Endothelial cell of umbilical vein (primary cell): ENCODE measurements at regions not wholly inside any gene's neighbourhood (a gene's known extent, or its start where the extent isn't known, plus 50 kb on each side); places are given as distances from the start of the nearest gene placed in this dataset.

Source experiments
- BruUV-seq: library from RNA; stranded (reverse); fragments of 400-500 nt; replicated peaks from 2 replicates; lab custom pipeline; 2021; lab: Mats Ljungman, UMichigan
- CTCF ChIA-PET: fragments of 300-600, 350-600 bp; sonication (Branson Sonifier 250); formaldehyde crosslinking; loops from one replicate; lab custom pipeline; 2021; ENCODE audit warnings: antibody characterized with exemption, inconsistent platforms; lab: Charles Lee
- POLR2A ChIA-PET: fragments of 300-600, 350-600 bp; sonication (Branson Sonifier 250); formaldehyde crosslinking; loops from one replicate; lab custom pipeline; 2021; ENCODE audit warnings: antibody characterized with exemption, inconsistent platforms; lab: Charles Lee
- DNase-seq: peaks from one replicate; pipeline ENCODE4 v3.0.0-alpha.2; 2011; ENCODE audit warnings: low read depth, low spot score
- FAIRE-seq: peaks from 2 replicates; lab custom pipeline; 2011; peaks lifted over from hg19 to GRCh38; lab: Jason Lieb, UNC
- H2AFZ ChIP-seq: 2 replicates; pipeline ENCODE4 v1.6.0; 2012; ENCODE audit warnings: low read depth, low read length, control low read depth, inconsistent platforms
- H3K27ac ChIP-seq: 2 replicates; pipeline ENCODE4 v1.5.1; 2011; ENCODE audit warnings: low read depth, mild to moderate bottlenecking, control low read depth, low read length, moderate library complexity; ENCODE audit not compliant: insufficient read depth
- H3K27me3 ChIP-seq, 2 experiments: 2 replicates each; pipeline versions ENCODE4 v1.6.0 to v1.6.1; 2011; ENCODE audit warnings: low read length in 2 of 2, mixed read lengths in 1 of 2; ENCODE audit not compliant: control insufficient read depth in 2 of 2, insufficient read depth in 2 of 2
- H3K36me3 ChIP-seq, 2 experiments: 2 replicates in 1 of 2; 3 replicates in 1 of 2; pipeline ENCODE4 v1.5.1; 2011; ENCODE audit warnings: low read length in 2 of 2, mild to moderate bottlenecking in 1 of 2, moderate library complexity in 1 of 2; ENCODE audit not compliant: control insufficient read depth in 2 of 2, insufficient read depth in 2 of 2; ENCODE audit errors: extremely low read depth in 1 of 2
- H3K4me1 ChIP-seq: 3 replicates; pipeline ENCODE4 v1.5.1; 2011; ENCODE audit warnings: mild to moderate bottlenecking, low read length; ENCODE audit not compliant: control insufficient read depth, insufficient read depth; ENCODE audit errors: extremely low read depth
- H3K4me2 ChIP-seq: 2 replicates; pipeline ENCODE4 v1.6.1; 2011; ENCODE audit warnings: low read length, control low read depth, mixed read lengths; ENCODE audit not compliant: insufficient read depth
- H3K4me3 ChIP-seq, 3 experiments: fragments of 200-600 bp in 1 of 3; sonication (generic), shearing (Covaris generic) in 1 of 3; replicated peaks in 1 of 3; 2 replicates each; pipeline ENCODE4 v1.5.1; 2011 to 2016; ENCODE audit warnings: control low read depth in 3 of 3, low read length in 3 of 3, mild to moderate bottlenecking in 2 of 3, inconsistent platforms in 1 of 3, low read depth in 1 of 3, moderate library complexity in 1 of 3; ENCODE audit not compliant: insufficient read depth in 1 of 3
- H3K79me2 ChIP-seq: 2 replicates; pipeline ENCODE4 v1.6.0; 2012; ENCODE audit warnings: low read length, inconsistent platforms; ENCODE audit not compliant: control insufficient read depth, insufficient read depth
- H3K9ac ChIP-seq: replicated peaks from 2 replicates; pipeline ENCODE3; 2011; ENCODE audit warnings: low read length, control low read depth; ENCODE audit not compliant: insufficient read depth; ENCODE audit errors: extremely low read depth
- H3K9me1 ChIP-seq: replicated peaks from 3 replicates; pipeline ENCODE4 v1.6.0; 2011; ENCODE audit warnings: mild to moderate bottlenecking, low read length; ENCODE audit not compliant: control insufficient read depth, insufficient read depth; ENCODE audit errors: extremely low read depth
- H3K9me3 ChIP-seq: replicated peaks from 2 replicates; pipeline ENCODE4 v1.5.1; 2012; ENCODE audit warnings: low read length, inconsistent platforms; ENCODE audit not compliant: control insufficient read depth, insufficient read depth
- H4K20me1 ChIP-seq: replicated peaks from 2 replicates; pipeline ENCODE3; 2011; ENCODE audit warnings: mild to moderate bottlenecking, low read length; ENCODE audit not compliant: control insufficient read depth, insufficient read depth; ENCODE audit errors: extremely low read depth
- EZH2 ChIP-seq: IDR thresholded peaks from 2 replicates; pipeline ENCODE4 v1.6.1; 2012; ENCODE audit warnings: borderline replicate concordance, low read depth, mild to moderate bottlenecking, moderate library complexity, low read length, inconsistent platforms; ENCODE audit not compliant: severe bottlenecking
- GATA2 ChIP-seq: IDR thresholded peaks from 2 replicates; pipeline ENCODE4 v1.7.0; 2011; ENCODE audit warnings: low read depth, mild to moderate bottlenecking, moderate library complexity, mixed read lengths, low read length; ENCODE audit not compliant: insufficient read length, insufficient read depth
- MYC ChIP-seq: IDR thresholded peaks from one replicate; pipeline ENCODE4 v1.6.1; 2011; ENCODE audit warnings: mild to moderate bottlenecking, low read depth, low read length
- POLR2A ChIP-seq: IDR thresholded peaks from 2 replicates; pipeline ENCODE4 v1.6.1; 2012; ENCODE audit warnings: low read depth, mild to moderate bottlenecking, control low read depth, low read length
- dilution Hi-C: fragments of 300-500 bp; cut with MboI; formaldehyde crosslinking; loops from one replicate; pipeline ENCODE4 v1.15.0; 2019; ENCODE audit warnings: low sequenced_read_pairs; ENCODE audit not compliant: extremely low pct_ligation_motif_present
- intact Hi-C: fragments of 100-400 bp; cut with micrococcal nuclease; formaldehyde crosslinking; loops from one replicate; pipeline ENCODE4 v1.10.0; 2022
- TF ChIP-seq, protein P1 (sequence below), 2 donors: IDR thresholded peaks; 1 replicate in 1 of 2; 2 replicates in 1 of 2; pipeline ENCODE4 v1.5.1; 2011; ENCODE audit warnings: low read length in 2 of 2, mild to moderate bottlenecking in 2 of 2, moderate library complexity in 2 of 2, control low read depth in 1 of 2, inconsistent platforms in 1 of 2, low read depth in 1 of 2; ENCODE audit not compliant: insufficient read depth in 1 of 2; ENCODE audit errors: extremely low read depth in 1 of 2
- TF ChIP-seq, protein P2 (sequence below): IDR thresholded peaks from 2 replicates; pipeline ENCODE4 v1.6.1; 2011; ENCODE audit not compliant: insufficient read depth, insufficient read length

GRCh38 chr1:181390410-181391077 lies 92.8 kb upstream of the CACNA1E start:
- H3K4me2 ChIP-seq: no peak overlapping the region
- H3K9me1 ChIP-seq: no peaks in the 10 kb centered on the region
- dilution Hi-C loops: no loop called here
- POLR2A ChIA-PET: no interaction called here
- no peaks in the 10 kb centered on the region for H3K4me1 ChIP-seq
- H3K9ac ChIP-seq: no peak overlapping the region
- DNase-seq (no peak), FAIRE-seq (no peak)
- no peaks in the 10 kb centered on the region for H3K36me3 ChIP-seq
- no peak for TF ChIP-seq MYC
- no peak for TF ChIP-seq POLR2A
- TF ChIP-seq, protein P1, sequence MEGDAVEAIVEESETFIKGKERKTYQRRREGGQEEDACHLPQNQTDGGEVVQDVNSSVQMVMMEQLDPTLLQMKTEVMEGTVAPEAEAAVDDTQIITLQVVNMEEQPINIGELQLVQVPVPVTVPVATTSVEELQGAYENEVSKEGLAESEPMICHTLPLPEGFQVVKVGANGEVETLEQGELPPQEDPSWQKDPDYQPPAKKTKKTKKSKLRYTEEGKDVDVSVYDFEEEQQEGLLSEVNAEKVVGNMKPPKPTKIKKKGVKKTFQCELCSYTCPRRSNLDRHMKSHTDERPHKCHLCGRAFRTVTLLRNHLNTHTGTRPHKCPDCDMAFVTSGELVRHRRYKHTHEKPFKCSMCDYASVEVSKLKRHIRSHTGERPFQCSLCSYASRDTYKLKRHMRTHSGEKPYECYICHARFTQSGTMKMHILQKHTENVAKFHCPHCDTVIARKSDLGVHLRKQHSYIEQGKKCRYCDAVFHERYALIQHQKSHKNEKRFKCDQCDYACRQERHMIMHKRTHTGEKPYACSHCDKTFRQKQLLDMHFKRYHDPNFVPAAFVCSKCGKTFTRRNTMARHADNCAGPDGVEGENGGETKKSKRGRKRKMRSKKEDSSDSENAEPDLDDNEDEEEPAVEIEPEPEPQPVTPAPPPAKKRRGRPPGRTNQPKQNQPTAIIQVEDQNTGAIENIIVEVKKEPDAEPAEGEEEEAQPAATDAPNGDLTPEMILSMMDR (IDR thresholded peaks at IDR 0.05; ENCODE audit: extremely low read depth in 1 of 2, insufficient read depth in 1 of 2, low read depth in 1 of 2, low read length in 2 of 2): no peak
- TF ChIP-seq, protein P2, sequence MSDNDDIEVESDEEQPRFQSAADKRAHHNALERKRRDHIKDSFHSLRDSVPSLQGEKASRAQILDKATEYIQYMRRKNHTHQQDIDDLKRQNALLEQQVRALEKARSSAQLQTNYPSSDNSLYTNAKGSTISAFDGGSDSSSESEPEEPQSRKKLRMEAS: no peak
- TF ChIP-seq GATA2: no peak
- no peak for TF ChIP-seq EZH2
- intact Hi-C loops: no loop called here
- CTCF ChIA-PET: interaction anchor here (0.6 to 1.1 kb wide), 2 partner anchors 119 to 509 kb away, joined by 3 read pairs; no protein-coding TSS in a partner anchor
- no peaks in the 10 kb centered on the region for H3K9me3 ChIP-seq
- no peaks in the 10 kb centered on the region for H3K79me2 ChIP-seq
- BruUV-seq: no TSS peak
- H3K27ac ChIP-seq: no peak overlapping the region
- no peak overlapping the region for H2AFZ ChIP-seq
- no peaks in the 10 kb centered on the region for H4K20me1 ChIP-seq
- no peak overlapping the region for H3K4me3 ChIP-seq
- no peaks in the 10 kb centered on the region for H3K27me3 ChIP-seq
